Right atrium auricular region (tissue), 2 donors: ENCODE measurements at regions not wholly inside any gene's neighbourhood (a gene's known extent, or its start where the extent isn't known, plus 50 kb on each side); places are given as distances from the start of the nearest gene placed in this dataset.

ENCODE experiments used
- DNase-seq: peaks from one replicate; pipeline ENCODE4 v3.0.0-alpha.2; 2019; ENCODE audit warnings: low spot score
- H3K27ac ChIP-seq, 2 donors: fragments of 200-600 bp; sonication (generic); 1 replicate in 1 of 2; 2 replicates in 1 of 2; pipeline ENCODE4 v1.5.1; 2016 to 2019
- H3K27me3 ChIP-seq, 2 donors: fragments of 200-600 bp; sonication (generic); one replicate each; pipeline versions ENCODE4 v1.5.1 to v1.6.0; 2017 to 2019
- H3K36me3 ChIP-seq: fragments of 200-600 bp; sonication (generic); one replicate; pipeline ENCODE4 v1.5.1; 2016
- H3K4me1 ChIP-seq, 2 donors: fragments of 200-600 bp; sonication (generic); one replicate each; pipeline versions ENCODE4 v1.5.1 to v1.6.0; 2017 to 2019
- H3K4me3 ChIP-seq, 2 donors: fragments of 200-600 bp; sonication (generic); 1 replicate in 1 of 2; 2 replicates in 1 of 2; pipeline ENCODE4 v1.5.1; 2017 to 2019; ENCODE audit warnings: mild to moderate bottlenecking in 1 of 2, moderate library complexity in 1 of 2
- H3K9me3 ChIP-seq, 2 donors: fragments of 200-600 bp; sonication (generic); one replicate each; pipeline ENCODE4 v1.5.1; 2019
- TF ChIP-seq, protein P1 (sequence below), 2 donors: fragments of 200-600 bp; sonication (generic); IDR thresholded peaks; one replicate each; pipeline ENCODE4 v1.5.1; 2019; ENCODE audit warnings: antibody characterized with exemption in 2 of 2

DNA sequence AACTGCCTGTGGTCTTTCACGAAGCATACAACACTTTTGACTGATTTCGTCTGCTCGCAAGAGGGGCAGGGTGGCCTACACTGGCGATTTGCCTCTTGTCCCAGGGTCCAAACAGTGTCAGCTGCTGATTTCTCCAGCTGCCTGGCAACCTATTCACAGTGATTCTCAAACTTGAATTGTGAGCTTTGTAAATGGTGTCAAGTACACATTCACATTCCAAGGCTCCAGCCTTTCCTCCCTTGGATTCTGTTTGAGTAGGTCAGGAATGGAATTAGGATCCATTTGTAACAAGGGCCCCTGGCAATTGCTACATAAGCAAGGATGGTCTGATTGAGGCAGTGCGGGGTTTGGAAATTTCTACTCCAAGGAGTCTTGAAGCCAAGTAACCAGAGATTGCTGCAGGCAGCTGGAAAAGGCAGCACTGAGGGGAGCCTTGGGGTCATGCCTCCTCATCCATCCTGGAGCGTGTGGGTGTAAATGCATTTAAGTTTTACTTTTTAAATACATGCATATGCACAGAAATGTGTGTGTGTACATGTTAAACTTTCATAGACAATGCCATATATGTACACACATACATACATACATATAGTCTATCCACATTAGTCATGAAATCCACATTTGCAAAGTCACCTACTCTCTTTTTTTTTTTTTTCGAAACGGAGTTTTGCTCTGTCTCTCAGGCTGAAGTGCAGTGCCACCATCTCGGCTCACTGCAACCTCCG is 86.8 kb upstream of the UXS1 start:
- TF ChIP-seq, protein P1, sequence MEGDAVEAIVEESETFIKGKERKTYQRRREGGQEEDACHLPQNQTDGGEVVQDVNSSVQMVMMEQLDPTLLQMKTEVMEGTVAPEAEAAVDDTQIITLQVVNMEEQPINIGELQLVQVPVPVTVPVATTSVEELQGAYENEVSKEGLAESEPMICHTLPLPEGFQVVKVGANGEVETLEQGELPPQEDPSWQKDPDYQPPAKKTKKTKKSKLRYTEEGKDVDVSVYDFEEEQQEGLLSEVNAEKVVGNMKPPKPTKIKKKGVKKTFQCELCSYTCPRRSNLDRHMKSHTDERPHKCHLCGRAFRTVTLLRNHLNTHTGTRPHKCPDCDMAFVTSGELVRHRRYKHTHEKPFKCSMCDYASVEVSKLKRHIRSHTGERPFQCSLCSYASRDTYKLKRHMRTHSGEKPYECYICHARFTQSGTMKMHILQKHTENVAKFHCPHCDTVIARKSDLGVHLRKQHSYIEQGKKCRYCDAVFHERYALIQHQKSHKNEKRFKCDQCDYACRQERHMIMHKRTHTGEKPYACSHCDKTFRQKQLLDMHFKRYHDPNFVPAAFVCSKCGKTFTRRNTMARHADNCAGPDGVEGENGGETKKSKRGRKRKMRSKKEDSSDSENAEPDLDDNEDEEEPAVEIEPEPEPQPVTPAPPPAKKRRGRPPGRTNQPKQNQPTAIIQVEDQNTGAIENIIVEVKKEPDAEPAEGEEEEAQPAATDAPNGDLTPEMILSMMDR (IDR thresholded peaks at IDR 0.05) = no peak
- Histone ChIP-seq H3K36me3 (no peaks in the 10 kb centered on the region), H3K4me3 (no peak overlapping the region), H3K27ac (no peak overlapping the region), H3K27me3 (no peaks in the 10 kb centered on the region), H3K9me3 (no peaks in the 10 kb centered on the region), H3K4me1 (no peaks in the 10 kb centered on the region)
- no peak for DNase-seq

- H3K27me3 ChIP-seq = no peaks in the 10 kb centered on the region
- no peaks in the 10 kb centered on the region for H3K36me3 ChIP-seq
- H3K4me3 ChIP-seq = no peak overlapping the region
- TF ChIP-seq, protein P1 (IDR thresholded peaks at IDR 0.05) = no peak
- H3K4me1 ChIP-seq = no peaks in the 10 kb centered on the region
- no peaks in the 10 kb centered on the region for H3K9me3 ChIP-seq
- no peak overlapping the region for H3K27ac ChIP-seq
- DNase-seq = no peak
Observed at GRCh38 chr2:106280224-106280623, 86.1 kb upstream of the UXS1 start.

- TF ChIP-seq, protein P1 (IDR thresholded peaks at IDR 0.05) = no peak
- Histone ChIP-seq H3K27me3 (no peaks in the 10 kb centered on the region), H3K36me3 (no peaks in the 10 kb centered on the region), H3K4me3 (no peak overlapping the region), H3K9me3 (no peaks in the 10 kb centered on the region), H3K27ac (no peak overlapping the region), H3K4me1 (no peaks in the 10 kb centered on the region)
- no peak for DNase-seq
Observed at GRCh38 chr2:106278112-106278876, 84.2 kb upstream of the UXS1 start.

DNA sequence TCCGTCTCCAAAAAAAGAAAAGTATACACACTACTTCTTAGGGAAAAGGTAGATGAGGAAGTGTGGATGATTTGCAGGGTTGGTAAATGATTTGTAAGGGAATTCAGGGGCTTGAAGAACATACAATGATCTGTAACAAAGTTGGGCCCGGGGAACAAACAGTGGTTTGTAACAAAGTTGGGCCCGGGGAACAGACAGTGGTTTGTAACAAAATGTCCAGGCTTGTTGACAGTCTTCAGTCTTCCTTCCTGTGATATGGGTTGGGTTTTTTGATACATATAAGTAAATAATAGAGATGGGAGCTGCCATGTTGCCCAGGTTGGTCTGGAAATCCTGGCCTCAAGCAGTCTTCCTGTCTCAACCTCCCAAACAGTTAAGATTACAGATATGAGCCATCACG is 83.3 kb upstream of the UXS1 start:
- no peaks in the 10 kb centered on the region for H3K27me3 ChIP-seq
- no peak overlapping the region for H3K27ac ChIP-seq
- H3K36me3 ChIP-seq = no peaks in the 10 kb centered on the region
- no peaks in the 10 kb centered on the region for H3K9me3 ChIP-seq
- H3K4me1 ChIP-seq = no peaks in the 10 kb centered on the region
- DNase-seq = no peak
- TF ChIP-seq, protein P1 (IDR thresholded peaks at IDR 0.05) = no peak
- no peak overlapping the region for H3K4me3 ChIP-seq

GRCh38 chr2:106275971-106276370 is 81.9 kb upstream of the UXS1 start:
- H3K27ac ChIP-seq = no peak overlapping the region
- H3K9me3 ChIP-seq = no peaks in the 10 kb centered on the region
- no peak for DNase-seq
- no peaks in the 10 kb centered on the region for H3K4me1 ChIP-seq
- TF ChIP-seq, protein P1 (IDR thresholded peaks at IDR 0.05) = no peak
- H3K27me3 ChIP-seq = no peaks in the 10 kb centered on the region
- no peak overlapping the region for H3K4me3 ChIP-seq
- H3K36me3 ChIP-seq = no peaks in the 10 kb centered on the region
